GM21825 (cell line): ENCODE measurements at regions not wholly inside any gene's neighbourhood (a gene's known extent, or its start where the extent isn't known, plus 50 kb on each side); places are given as distances from the start of the nearest gene placed in this dataset.

ENCODE experiments used
- ATAC-seq: cut with Tn5 transposase; IDR thresholded peaks from one replicate; pipeline ENCODE4 v1.9.1; 2021; ENCODE audit warnings: mild to moderate bottlenecking, moderate library complexity; ENCODE audit not compliant: unreplicated experiment

DNA sequence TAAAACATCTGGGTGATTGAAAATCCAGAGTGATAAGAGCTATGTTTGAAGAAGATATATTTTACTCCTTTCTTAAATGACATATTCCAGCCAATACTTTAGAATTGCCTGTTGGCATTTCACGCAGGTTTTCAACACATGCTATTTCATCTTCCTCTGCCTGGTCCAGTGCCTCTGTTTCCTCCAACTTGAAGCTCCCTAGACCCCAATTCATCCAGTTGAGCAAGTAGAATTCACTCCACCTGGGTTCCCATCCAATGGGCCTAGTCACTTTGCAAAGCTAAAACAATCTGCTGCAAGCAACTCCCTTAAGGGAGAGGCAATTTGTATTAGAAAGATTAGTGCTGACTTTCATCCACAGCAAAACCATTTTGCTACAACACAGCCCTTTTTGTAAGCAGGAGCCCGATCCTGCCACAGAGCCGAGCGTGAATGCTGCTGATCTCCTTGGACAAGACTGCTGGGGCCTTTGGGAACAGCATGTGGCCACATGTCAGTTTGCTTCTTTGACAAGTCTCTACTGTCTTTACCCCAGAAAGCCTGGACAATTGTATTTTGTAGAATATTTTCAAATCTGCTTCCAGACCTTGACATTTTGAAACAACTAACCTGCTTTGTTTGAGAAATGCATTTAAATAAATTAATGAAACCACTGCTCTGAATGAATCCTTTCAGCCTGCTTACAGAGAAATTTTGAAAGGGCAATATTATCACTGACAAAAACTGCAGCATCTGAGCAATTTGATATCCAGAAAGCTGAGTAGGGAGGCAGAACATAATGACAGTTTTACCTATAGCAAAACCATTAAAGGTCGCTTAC lies 259.1 kb downstream of the TDRD15 start:
- no peak for ATAC-seq

DNA sequence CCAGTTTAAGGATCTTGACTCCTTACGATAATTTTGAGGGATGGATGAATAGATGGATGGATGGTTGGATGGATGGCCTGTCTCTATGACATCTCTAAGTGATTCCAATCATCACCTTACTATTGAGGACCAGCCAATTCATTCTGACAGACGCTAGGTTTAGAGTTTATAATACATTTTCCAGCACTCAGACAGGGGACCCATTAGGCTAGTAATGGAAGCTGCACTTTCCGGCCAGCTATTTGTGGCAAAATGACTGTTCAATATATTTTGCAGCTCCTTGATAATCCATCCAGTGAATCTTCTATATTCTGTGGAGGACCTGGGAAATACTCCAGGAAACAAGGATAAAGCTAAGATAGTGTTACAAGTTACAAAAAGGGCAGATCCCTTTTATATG lies 262.9 kb downstream of the TDRD15 start:
- no peak for ATAC-seq

DNA sequence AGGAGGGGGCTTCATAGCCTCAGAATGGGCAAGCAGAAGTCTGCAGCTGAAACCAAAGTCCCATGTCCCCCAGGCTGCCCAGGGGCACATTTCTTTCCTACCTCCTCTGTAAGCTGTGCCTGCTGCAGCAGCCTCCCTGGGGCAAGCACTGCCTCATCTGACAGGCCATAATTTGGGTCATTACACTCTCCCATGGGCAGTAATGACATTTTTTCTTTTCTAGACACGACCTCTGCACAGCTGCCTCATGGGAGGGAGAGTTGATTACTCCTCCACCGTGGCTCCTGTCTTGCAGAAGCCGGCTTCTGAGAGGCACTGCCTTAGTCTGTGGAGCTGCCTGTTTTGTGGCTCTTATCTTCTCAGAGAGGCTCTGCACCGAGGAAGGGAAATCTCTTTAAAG lies 268.9 kb downstream of the TDRD15 start:
- no peak for ATAC-seq

DNA sequence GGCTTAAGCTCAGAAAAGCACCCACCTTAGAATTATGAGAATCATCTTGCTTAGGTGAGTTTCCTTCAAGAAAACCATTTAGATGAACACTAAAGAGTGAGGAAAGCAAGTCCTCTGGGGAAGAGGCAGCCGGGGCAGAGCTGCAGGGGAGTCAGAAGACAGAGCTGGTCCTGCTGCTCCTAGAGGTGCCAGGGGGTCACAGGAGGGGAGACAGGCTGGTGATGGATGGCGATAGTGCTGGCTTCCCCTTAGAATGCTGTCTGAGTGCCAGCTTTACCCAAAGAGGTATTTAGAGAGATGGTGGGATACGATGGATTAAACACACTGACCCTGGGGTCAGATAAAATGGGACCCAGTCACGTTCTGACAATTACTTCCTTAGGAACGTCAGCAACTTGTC lies 269.4 kb downstream of the TDRD15 start:
- no peak for ATAC-seq

DNA sequence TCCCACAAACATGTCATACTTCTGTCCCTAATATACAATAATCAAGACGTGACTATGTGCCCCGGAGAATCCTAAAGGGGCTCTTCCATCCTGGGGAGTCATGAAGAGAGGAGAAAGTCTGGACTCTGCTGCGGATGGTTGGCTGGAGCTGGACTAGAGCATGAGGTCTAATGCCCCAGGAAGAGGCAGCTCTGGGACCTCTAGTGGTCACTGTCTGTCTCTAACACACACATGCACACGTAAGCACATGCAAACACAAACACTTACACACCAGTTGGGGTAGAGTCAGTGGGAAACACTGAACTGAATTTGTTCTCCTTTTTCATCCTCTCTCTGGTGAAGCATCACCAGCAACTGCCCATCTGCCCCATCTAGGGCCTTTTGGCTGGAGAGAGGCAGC lies 271.6 kb downstream of the TDRD15 start:
- ATAC-seq: no peak

DNA sequence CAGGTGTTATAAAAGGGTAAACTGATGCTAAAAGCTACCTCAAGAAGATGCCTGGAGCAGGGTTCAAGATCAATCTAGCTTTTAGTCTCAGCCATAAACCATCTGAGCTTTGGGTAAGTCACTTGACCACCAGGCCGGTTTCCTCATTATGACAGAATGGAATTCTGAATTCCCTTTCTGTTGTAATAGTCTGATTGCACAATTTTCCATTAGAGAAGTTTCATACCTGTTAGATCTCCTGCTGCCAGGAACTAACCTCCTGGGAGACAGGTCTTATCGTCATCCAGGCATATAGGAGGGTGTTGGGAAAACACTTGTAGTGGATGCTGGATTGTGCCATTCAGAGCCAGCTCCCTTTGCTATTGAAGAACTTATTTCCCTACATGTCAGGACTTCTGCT lies 272.5 kb downstream of the TDRD15 start:
- no peak for ATAC-seq

DNA sequence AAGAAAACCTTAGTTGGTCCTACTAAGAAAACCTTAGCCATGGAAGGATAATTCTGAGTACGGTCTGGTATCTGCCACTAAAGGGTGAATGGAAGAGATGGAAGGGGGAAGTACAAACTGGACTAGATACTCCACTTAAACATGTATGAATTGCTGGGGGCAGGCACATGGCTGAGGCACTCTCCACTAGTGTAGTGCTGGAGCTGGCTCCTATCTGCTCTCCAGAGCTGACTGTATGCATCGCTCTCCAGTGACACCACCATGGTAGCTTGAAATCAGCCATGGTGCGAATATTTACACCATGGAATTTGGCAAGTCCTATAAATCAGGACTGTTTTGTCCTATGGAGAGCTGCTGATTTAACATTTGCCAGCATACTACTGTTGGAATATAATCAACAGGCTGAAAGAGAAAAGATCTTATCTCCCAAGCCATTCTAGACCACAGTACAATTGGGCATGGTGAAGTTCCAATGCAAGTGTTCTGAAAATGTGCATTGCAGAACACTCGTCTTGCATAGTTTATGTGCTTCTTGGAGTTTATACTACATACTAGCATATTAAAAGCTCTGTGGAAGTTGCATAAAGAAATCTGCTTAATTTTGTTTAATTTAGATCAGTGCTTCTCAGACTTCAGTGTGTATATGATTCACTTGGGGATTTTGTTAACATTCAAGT lies 277.4 kb downstream of the TDRD15 start:
- ATAC-seq: no peak

DNA sequence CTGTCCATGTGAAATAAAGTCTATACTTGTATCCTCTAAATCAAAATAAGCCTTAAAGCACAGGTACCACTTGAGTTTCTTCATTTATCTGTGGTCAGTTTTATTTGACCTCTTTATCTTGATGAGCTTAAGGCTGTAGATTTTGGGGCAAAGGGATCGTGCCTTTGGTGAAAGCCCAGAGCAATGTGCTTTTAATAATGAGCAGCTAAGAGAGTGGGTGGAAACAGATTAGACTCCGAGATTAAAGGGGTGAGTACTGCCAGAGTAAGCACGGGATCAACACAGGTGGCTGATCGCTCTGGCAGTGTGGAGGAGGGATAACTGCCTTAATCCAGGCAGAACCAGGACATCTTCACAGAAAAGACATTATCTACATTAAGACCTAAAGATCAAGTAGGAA lies 280.4 kb downstream of the TDRD15 start:
- ATAC-seq: no peak

DNA sequence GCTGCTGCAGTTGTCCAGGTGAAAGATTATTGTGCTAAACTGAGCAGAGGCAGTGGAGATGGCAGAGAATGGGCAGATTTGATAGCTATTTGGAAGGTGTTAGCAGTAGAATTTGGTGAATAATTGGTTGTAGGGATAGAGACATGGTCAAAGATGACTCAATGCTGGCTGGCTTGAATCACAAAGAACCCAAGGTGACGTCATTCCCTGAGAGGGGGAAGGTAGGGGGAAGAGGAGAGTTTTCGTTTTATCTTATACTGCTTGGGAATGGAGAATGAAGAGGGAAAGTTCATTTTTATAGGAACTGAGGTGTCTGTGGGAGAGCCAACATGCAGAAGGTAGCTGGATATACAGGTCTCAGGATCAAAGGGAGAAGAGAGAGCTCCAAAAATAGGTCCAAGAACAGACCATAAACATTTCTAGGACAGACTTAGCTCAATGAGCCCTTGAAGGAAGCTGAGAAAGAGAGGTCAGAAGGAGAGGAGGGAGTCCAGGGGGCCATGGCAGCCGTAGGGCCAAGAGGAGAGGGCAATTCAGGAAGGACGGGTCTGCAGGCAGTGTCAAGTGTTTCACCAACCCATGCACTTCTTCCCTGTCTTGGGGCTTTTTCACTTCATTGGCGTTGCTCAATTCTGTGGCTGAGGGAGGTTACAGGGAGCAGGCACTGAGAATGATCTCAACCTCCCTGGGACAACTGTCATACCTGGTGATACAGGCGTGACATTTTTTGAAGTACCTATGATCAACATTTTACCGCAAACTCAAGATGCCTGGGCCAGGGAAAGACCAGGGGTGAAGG lies 281.3 kb downstream of the TDRD15 start:
- ATAC-seq: no peak

DNA sequence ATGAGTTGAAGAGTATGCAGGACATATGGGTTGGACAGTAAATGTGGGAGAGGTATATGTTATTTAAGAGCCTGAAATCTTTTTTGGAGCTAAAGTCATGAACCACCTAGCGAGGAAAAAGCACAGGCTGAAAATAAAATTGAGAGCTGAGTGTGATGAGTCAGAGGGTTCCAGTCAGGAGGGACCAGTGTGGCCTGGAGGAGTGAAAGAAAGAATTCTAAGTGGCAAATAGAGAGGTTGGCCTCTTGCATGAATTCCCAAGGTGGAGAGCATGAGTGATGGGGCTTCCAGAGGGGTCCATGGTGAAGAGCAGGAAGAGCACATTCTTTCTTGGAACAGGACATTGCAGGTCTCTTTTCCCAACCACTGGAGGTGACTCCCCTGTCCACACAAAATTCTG lies 282.6 kb downstream of the TDRD15 start:
- ATAC-seq: no peak

DNA sequence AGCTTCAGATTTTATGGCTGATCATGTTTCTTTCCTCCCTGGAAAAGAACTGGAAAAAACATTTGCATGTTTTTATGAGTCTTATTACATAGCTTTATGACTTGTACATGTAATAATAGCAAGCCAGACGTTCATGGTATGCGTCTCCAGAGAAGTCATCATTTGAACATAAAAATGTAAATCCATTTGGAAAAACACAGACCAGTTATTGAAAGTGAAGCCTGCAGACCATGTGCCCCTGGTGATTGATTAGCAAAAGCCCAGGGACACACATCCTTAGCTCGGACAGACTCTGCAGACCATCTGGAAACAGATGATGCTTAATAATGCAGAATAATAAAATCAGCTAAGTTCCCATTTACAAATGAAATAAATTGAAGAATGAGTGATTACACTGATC lies 283.1 kb downstream of the TDRD15 start:
- ATAC-seq: no peak

DNA sequence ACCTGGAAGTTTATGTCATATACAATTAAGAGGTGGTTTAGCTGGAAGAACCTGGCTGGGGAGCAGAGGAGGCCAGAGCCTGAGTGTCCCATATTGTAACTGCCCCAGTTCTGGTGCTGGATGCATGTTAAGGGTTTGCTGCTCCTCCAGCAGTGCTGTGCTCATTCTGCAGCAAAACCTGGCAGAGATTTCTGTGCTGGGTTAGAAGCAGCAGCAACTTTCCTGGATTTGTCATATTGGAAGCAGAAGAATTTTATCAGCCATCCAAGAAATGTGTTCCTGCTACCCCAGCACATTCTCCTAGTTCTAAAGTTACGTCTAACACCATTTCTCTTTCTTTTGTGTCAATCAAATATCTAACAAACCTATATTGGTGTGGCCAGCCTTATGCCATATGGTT lies 284.1 kb downstream of the TDRD15 start:
- no peak for ATAC-seq

DNA sequence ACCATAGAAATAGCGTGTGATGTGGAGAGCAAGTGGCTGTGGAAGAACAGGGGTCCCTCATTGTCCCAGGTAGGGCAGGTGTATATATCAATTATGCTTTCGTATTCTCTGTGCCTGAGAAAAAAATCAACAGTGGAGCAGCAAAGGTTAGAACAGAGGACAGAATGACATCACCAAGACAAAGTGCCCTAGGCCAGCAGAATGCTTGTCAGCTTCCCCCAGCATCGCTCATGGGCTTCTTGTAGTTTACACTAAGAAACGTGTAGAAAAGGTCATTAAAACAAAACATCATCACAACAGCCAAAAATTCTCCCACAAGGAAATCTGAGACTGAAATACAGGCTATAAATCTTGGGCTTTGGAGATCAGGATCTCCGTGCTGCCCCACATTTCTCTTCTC lies 288.0 kb downstream of the TDRD15 start:
- ATAC-seq: no peak

DNA sequence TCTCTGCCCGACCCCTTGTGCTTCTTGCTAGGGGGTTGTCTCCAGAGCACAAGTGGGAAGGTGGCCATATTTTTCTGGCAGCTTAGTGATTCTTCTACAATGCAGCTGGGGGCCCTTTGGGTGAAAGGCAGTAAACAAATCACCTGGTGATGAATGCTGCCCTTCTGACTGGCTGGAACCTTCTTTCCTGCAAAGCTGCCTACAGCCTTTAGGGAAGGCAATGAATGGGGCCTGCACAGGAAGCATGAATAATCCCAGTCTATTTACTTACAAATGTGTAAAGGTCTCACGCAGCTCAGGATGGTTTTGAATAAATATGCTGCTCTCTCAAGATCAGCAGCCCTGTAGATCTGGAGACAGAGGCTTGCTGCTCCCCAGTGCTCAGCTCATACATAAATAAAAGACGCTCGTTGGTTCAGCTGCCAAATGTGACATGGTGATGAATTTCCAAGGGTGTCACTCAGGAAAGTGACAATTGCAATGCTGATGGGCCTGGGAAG lies 289.2 kb downstream of the TDRD15 start:
- ATAC-seq: no peak

DNA sequence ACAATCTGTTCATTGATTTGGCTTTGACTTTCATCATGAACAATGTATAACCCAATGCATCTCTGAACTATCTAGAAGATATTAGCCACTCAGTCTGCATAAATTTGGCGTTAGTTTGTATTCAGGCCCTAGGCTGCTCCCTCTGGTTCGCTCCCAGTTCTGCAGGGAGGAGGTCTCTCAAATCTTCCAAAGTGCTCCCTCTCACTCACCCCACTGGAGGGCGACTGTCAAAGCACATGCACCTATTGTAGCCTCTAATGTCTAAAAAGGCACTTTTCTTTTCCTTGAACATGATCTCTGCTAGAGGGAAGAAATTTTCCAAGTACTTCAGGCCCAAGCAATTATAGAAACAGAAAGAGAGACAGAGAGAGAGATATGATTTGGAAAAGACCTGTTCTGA lies 291.5 kb downstream of the TDRD15 start:
- ATAC-seq: no peak

DNA sequence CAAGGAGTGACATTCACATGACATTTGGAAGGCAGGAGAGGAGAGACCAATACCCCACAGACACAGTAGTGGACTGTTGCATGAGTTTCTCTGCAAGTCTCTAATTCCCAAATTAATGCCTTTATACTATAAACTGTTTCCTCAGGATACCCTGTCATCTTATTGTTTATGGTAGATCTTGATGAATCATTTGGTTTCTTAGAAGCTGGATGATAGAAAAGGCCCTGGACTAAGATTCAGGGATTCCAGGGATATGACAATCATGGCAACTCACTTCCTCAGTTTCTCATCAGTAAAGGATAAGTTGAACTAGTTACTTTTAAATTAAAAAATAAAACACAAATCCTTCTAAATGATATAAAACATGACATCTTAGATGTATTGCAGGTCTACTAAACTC lies 292.5 kb downstream of the TDRD15 start:
- no peak for ATAC-seq

DNA sequence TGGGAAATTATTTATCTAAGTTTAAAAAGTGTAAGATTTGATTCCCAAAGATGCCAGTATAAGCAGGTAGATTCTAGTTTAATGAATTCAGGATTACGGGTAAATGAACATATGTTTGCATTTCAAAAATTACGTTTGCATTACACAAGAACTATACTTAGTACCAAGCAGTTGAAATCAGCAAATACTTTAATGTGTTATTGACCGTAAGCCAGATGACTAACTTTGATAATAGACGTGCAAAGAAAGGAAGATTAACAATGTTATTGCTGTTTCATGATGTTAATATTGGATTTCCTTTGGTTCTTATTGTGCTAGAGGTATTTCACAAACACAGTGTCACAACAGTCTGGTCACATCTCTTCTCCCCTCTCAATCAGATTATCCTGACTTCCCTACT lies 294.7 kb downstream of the TDRD15 start:
- no peak for ATAC-seq

DNA sequence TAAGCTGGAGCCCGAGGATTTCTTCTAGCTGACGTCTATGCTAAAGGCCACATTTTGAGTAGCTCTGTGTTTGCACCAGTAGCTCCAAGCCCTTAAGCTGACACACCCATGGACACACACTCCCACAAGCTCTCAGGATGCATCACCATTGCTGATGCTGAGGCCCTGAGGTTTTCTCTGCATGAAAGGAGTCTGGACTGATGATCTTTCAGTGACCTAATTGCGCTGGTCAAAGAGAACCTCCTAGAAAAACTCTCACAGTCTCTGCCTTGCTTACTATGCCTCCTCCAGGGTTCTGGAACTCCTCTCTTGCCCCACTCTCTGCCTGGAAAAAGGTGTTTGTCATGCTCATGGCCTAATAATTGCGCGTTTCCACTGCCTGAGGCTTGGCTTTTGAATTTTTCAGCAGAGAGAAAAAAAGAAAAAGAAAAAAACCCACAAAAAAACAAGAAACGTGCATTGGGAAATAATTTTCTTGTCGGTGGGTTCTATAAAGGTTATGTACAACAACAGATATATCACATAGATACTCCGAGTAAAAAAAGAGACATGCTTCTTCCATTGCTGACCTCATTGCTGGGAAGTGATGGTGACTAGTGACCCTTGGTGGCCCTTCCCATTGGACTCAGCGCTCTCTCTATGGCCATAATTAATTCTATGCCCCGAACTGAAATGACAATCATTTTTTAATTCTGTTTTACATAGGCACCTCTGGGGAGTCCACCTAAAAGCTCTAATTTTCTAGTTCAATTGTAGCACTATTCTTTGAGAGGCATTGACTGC lies 297.0 kb downstream of the TDRD15 start:
- no peak for ATAC-seq

DNA sequence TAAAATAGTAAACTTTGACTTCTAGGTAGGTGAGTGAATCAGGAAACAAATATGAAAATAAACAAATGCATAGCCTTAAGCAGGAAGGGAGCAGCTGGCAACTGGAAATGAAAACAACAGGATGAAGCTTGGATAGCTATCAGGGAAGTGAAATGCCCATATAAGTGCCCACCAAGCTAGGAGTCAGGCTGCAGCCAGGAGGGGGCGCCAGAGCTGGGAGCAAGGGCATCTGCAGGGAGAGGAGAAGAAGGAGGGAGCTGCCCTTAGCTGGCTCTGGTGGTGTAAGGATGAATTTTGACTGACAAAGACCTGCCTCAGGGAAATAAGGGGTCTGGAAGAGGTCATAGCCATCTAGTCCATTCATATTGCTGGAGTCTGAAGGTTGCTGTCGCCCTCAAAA lies 298.3 kb downstream of the TDRD15 start:
- no peak for ATAC-seq

DNA sequence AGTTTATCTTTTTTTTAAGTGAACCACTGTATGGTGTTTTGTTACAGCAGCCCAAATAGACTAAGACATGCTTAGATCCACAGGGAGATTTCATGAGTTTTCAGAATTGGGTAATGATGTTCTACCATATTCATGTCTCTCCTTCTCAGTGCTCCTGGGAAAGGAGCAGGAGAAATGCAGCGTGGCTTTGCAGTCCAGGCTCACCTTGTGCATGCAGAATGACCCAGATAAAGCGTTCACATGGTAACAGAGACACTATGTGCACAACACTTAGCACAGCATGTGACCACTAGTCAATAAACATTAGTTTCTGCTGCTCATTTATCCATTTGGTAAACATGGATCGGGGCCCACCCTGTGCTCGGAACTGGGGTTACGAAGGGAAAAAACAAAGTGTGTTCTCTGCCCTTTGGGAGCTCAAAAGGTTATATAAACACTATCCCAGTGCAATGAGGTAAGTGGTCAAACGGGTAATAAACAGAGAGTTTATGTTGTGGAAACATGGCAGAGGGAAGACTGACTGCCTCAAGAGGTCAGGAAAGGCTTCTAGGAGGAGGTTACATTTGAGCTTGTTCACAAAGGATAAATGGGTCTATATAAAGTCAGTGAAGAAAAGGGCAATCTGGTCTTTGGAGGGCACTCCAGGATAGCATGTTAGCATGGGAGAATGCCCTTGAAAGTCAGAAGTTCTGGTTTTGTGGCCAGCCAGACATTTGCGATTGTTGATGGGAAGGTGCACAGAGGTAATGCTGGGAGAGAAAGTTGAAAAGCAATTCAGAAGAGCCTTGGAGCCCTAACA lies 299.2 kb downstream of the TDRD15 start:
- ATAC-seq: no peak
